Astrocyte of the spinal cord (primary cell): ENCODE measurements at regions not wholly inside any gene's neighbourhood (a gene's known extent, or its start where the extent isn't known, plus 50 kb on each side); places are given as distances from the start of the nearest gene placed in this dataset.

ENCODE experiments used
- DNase-seq: peaks from one replicate; pipeline ENCODE4 v3.0.0; 2011; ENCODE audit warnings: low read depth, low spot score
- H3K4me3 ChIP-seq: 2 replicates; pipeline ENCODE4 v1.5.1; 2011; ENCODE audit warnings: low read depth, mild to moderate bottlenecking, low read length, moderate library complexity
- CTCF ChIP-seq: IDR thresholded peaks from 2 replicates; pipeline ENCODE4 v1.5.1; 2012; ENCODE audit warnings: low read depth, mild to moderate bottlenecking, low read length, inconsistent platforms
- in situ Hi-C: cut with HindIII; loops from 2 replicates; pipeline ENCODE4 v1.10.0; 2017; ENCODE audit warnings: low sequenced_read_pairs

- TF ChIP-seq CTCF: no peak
Observed at GRCh38 chr4:156021298-156021697, 67.6 kb upstream of the CTSO start.

GRCh38 chr4:156019246-156019645 is 65.6 kb upstream of the CTSO start:
- DNase-seq: no peak
- TF ChIP-seq CTCF: no peak
- no peak overlapping the region for H3K4me3 ChIP-seq
- in situ Hi-C loops: no loop called here

More at GRCh38 chr4:156021298-156021697, 67.6 kb upstream of the CTSO start:
- in situ Hi-C loops: no loop called here
- DNase-seq: no peak
- H3K4me3 ChIP-seq: no peak overlapping the region

GRCh38 chr4:156018383-156018782 is 64.7 kb upstream of the CTSO start:
- in situ Hi-C loops: no loop called here
- no peak for TF ChIP-seq CTCF
- no peak for DNase-seq

GRCh38 chr4:156015781-156016180 is 62.1 kb upstream of the CTSO start:
- no peak for DNase-seq
- in situ Hi-C loops: no loop called here
- no peak overlapping the region for H3K4me3 ChIP-seq
- no peak for TF ChIP-seq CTCF

More at GRCh38 chr4:156018383-156018782, 64.7 kb upstream of the CTSO start:
- H3K4me3 ChIP-seq: no peak overlapping the region

GRCh38 chr4:156006192-156006591 is 52.5 kb upstream of the CTSO start:
- H3K4me3 ChIP-seq: no peak overlapping the region
- in situ Hi-C loops: no loop called here
- no peak for TF ChIP-seq CTCF

More at GRCh38 chr4:156006192-156006591, 52.5 kb upstream of the CTSO start:
- no peak for DNase-seq
